HL-60 (cell line): ENCODE measurements at regions not wholly inside any gene's neighbourhood (a gene's known extent, or its start where the extent isn't known, plus 50 kb on each side); places are given as distances from the start of the nearest gene placed in this dataset.

ENCODE experiments used
- GABPA ChIP-seq: IDR thresholded peaks from 2 replicates; pipeline ENCODE4 v1.6.1; 2012; ENCODE audit warnings: low read depth
- POLR2AphosphoS5 ChIP-seq: IDR thresholded peaks from 2 replicates; pipeline ENCODE4 v1.6.1; 2012; ENCODE audit warnings: low read depth
- SPI1 ChIP-seq: IDR thresholded peaks from 2 replicates; pipeline ENCODE4 v1.6.1; 2012; ENCODE audit warnings: low read depth, mild to moderate bottlenecking, borderline replicate concordance
- TF ChIP-seq, protein P1 (sequence below): IDR thresholded peaks from one replicate; pipeline ENCODE4 v1.5.1; 2011; ENCODE audit warnings: low read length, control low read depth, inconsistent platforms; ENCODE audit not compliant: insufficient read depth
- TF ChIP-seq, protein P2 (sequence below): IDR thresholded peaks from 2 replicates; pipeline ENCODE4 v1.6.1; 2012; ENCODE audit warnings: low read depth; ENCODE audit not compliant: insufficient replicate concordance

DNA sequence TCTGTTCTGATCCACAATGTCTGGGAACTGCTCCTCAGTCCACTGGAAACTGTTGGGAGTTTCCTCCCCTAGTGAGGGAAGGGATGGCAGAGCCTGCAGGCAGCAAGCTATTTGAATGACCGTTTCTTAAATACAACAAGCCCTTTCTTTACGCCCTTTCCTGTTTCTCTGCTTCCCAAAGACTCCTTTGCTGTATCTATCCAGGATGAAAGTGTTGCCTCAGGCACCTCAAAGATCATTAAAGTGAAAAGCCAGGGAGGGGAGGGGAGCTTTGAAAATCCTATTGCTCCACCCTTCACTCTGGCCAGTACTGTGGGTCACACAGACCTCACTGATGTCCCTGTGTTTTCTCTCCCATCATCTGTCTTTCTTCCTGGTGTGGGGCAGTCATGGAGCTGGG, 213.1 kb downstream of the RNF144B start:
- TF ChIP-seq, protein P1, sequence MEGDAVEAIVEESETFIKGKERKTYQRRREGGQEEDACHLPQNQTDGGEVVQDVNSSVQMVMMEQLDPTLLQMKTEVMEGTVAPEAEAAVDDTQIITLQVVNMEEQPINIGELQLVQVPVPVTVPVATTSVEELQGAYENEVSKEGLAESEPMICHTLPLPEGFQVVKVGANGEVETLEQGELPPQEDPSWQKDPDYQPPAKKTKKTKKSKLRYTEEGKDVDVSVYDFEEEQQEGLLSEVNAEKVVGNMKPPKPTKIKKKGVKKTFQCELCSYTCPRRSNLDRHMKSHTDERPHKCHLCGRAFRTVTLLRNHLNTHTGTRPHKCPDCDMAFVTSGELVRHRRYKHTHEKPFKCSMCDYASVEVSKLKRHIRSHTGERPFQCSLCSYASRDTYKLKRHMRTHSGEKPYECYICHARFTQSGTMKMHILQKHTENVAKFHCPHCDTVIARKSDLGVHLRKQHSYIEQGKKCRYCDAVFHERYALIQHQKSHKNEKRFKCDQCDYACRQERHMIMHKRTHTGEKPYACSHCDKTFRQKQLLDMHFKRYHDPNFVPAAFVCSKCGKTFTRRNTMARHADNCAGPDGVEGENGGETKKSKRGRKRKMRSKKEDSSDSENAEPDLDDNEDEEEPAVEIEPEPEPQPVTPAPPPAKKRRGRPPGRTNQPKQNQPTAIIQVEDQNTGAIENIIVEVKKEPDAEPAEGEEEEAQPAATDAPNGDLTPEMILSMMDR: no peak
- TF ChIP-seq, protein P2, sequence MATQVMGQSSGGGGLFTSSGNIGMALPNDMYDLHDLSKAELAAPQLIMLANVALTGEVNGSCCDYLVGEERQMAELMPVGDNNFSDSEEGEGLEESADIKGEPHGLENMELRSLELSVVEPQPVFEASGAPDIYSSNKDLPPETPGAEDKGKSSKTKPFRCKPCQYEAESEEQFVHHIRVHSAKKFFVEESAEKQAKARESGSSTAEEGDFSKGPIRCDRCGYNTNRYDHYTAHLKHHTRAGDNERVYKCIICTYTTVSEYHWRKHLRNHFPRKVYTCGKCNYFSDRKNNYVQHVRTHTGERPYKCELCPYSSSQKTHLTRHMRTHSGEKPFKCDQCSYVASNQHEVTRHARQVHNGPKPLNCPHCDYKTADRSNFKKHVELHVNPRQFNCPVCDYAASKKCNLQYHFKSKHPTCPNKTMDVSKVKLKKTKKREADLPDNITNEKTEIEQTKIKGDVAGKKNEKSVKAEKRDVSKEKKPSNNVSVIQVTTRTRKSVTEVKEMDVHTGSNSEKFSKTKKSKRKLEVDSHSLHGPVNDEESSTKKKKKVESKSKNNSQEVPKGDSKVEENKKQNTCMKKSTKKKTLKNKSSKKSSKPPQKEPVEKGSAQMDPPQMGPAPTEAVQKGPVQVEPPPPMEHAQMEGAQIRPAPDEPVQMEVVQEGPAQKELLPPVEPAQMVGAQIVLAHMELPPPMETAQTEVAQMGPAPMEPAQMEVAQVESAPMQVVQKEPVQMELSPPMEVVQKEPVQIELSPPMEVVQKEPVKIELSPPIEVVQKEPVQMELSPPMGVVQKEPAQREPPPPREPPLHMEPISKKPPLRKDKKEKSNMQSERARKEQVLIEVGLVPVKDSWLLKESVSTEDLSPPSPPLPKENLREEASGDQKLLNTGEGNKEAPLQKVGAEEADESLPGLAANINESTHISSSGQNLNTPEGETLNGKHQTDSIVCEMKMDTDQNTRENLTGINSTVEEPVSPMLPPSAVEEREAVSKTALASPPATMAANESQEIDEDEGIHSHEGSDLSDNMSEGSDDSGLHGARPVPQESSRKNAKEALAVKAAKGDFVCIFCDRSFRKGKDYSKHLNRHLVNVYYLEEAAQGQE: no peak
- no peak for TF ChIP-seq POLR2AphosphoS5
- no peak for TF ChIP-seq GABPA
- TF ChIP-seq SPI1: no peak
